PC-3 (cell line): ENCODE measurements at regions not wholly inside any gene's neighbourhood (a gene's known extent, or its start where the extent isn't known, plus 50 kb on each side); places are given as distances from the start of the nearest gene placed in this dataset.

ENCODE experiments used
- CTCF ChIP-seq: fragments of 300-600 bp; sonication (generic); conservative IDR thresholded peaks from 2 replicates; pipeline ENCODE4 v1.5.1; 2017; ENCODE audit warnings: antibody characterized with exemption, low read depth, mild to moderate bottlenecking, low read length
- EZH2 ChIP-seq: fragments of 300-600 bp; sonication (generic); IDR thresholded peaks from one replicate; pipeline ENCODE4 v1.6.1; 2017; ENCODE audit warnings: antibody characterized with exemption, mild to moderate bottlenecking, low read length; ENCODE audit not compliant: unreplicated experiment
- EZH2phosphoT487 ChIP-seq: fragments of 300-600 bp; sonication (generic); IDR thresholded peaks from 2 replicates; pipeline ENCODE4 v1.6.1; 2018; ENCODE audit warnings: mild to moderate bottlenecking, antibody characterized with exemption, low read length, borderline replicate concordance

- no peak for TF ChIP-seq CTCF
- TF ChIP-seq EZH2: no peak
- TF ChIP-seq EZH2phosphoT487: no peak
Observed at GRCh38 chr4:120415896-120416295, 349.2 kb upstream of the MAD2L1 start.
